SK-N-SH (cell line): ENCODE measurements at regions not wholly inside any gene's neighbourhood (a gene's known extent, or its start where the extent isn't known, plus 50 kb on each side); places are given as distances from the start of the nearest gene placed in this dataset.

Experiments
- CTCF ChIA-PET: fragments of 300-600, 350-600 bp; formaldehyde crosslinking; extraction: SDS; loops from one replicate; lab custom pipeline; 2021; lab: Yijun Ruan, JAX
- POLR2A ChIA-PET: fragments of 350-600 bp; sonication (Branson Sonifier 250); formaldehyde crosslinking; extraction: SDS; loops from one replicate; lab custom pipeline; 2020; ENCODE audit warnings: antibody characterized with exemption, inconsistent platforms; lab: Yijun Ruan, JAX
- DNase-seq: peaks from one replicate; pipeline ENCODE4 v3.0.0; 2012
- H2AFZ ChIP-seq: fragments of 200-600 bp; sonication (generic); 2 replicates; pipeline ENCODE4 v1.8.1; 2016; ENCODE audit warnings: antibody characterized with exemption, mild to moderate bottlenecking, low read depth
- H3F3A ChIP-seq: fragments of 200-600 bp; sonication (generic); replicated peaks from 2 replicates; pipeline ENCODE3; 2016; ENCODE audit warnings: antibody characterized with exemption, mild to moderate bottlenecking; ENCODE audit not compliant: insufficient read depth
- H3K27ac ChIP-seq, 2 experiments: fragments of 200-500 bp in 1 of 2; fragments of 200-600 bp in 1 of 2; sonication (Bioruptor generic) in 1 of 2; sonication (generic), shearing (Covaris generic) in 1 of 2; 2 replicates each; pipeline versions ENCODE4 v1.5.1 to v1.6.1; 2014 to 2016; ENCODE audit warnings: low read depth in 2 of 2, inconsistent platforms in 1 of 2, low read length in 1 of 2, mild to moderate bottlenecking in 1 of 2, mixed read lengths in 1 of 2
- H3K27me3 ChIP-seq: fragments of 200-600 bp; sonication (generic), shearing (Covaris generic); 2 replicates; pipeline ENCODE4 v1.6.1; 2016; ENCODE audit warnings: mixed run types; ENCODE audit not compliant: insufficient read depth
- H3K36me3 ChIP-seq, 2 experiments: fragments of 200-500 bp in 1 of 2; fragments of 200-600 bp in 1 of 2; sonication (Bioruptor generic) in 1 of 2; sonication (generic) in 1 of 2; replicated peaks in 1 of 2; 2 replicates each; pipeline versions ENCODE3 to v1.5.1; 2014 to 2016; ENCODE audit warnings: low read length in 1 of 2, mild to moderate bottlenecking in 1 of 2; ENCODE audit not compliant: insufficient read depth in 2 of 2, control insufficient read depth in 1 of 2
- H3K4me1 ChIP-seq, 2 experiments: fragments of 200-500 bp in 1 of 2; fragments of 200-600 bp in 1 of 2; sonication (Bioruptor generic) in 1 of 2; sonication (generic), shearing (Covaris generic) in 1 of 2; 2 replicates each; pipeline versions ENCODE4 v1.5.1 to v1.6.1; 2014 to 2016; ENCODE audit warnings: low read depth in 1 of 2, low read length in 1 of 2, mixed run types in 1 of 2; ENCODE audit not compliant: insufficient read depth in 2 of 2, control insufficient read depth in 1 of 2
- H3K4me2 ChIP-seq: fragments of 200-600 bp; sonication (generic), shearing (Covaris generic); 2 replicates; pipeline ENCODE4 v1.6.1; 2017; ENCODE audit warnings: mixed run types
- H3K4me3 ChIP-seq, 2 experiments: fragments of 200-500 bp in 1 of 2; fragments of 200-600 bp in 1 of 2; sonication (Bioruptor generic) in 1 of 2; sonication (generic), shearing (Covaris generic) in 1 of 2; 2 replicates each; pipeline versions ENCODE4 v1.5.1 to v1.8.1; 2014 to 2016; ENCODE audit warnings: low read depth in 2 of 2, inconsistent platforms in 1 of 2, low read length in 1 of 2, mild to moderate bottlenecking in 1 of 2, mixed read lengths in 1 of 2, moderate library complexity in 1 of 2
- H3K79me2 ChIP-seq: fragments of 200-600 bp; sonication (generic); 2 replicates; pipeline ENCODE4 v1.8.1; 2017; ENCODE audit warnings: mild to moderate bottlenecking; ENCODE audit not compliant: insufficient read depth
- H3K9ac ChIP-seq: fragments of 200-600 bp; sonication (generic); 2 replicates; pipeline ENCODE4 v1.6.1; 2017; ENCODE audit warnings: mixed run types
- H3K9me2 ChIP-seq: fragments of 200-600 bp; sonication (generic); 2 replicates; pipeline ENCODE4 v1.6.1; 2017; ENCODE audit warnings: mixed run types
- H3K9me3 ChIP-seq: fragments of 200-600 bp; sonication (generic); 2 replicates; pipeline ENCODE4 v1.6.1; 2017; ENCODE audit warnings: mixed run types, mild to moderate bottlenecking, moderate library complexity
- H4K20me1 ChIP-seq: fragments of 200-600 bp; sonication (generic); 2 replicates; pipeline ENCODE4 v1.6.1; 2017; ENCODE audit warnings: mild to moderate bottlenecking, mixed run types; ENCODE audit not compliant: insufficient read depth
- CHD2 ChIP-seq: fragments of 150-350 bp; IDR thresholded peaks from 2 replicates; pipeline ENCODE4 v1.6.1; 2018; ENCODE audit warnings: low read length; ENCODE audit not compliant: partially characterized antibody
- CTCF ChIP-seq: fragments of 200-600 bp; sonication (generic); IDR thresholded peaks from 2 replicates; pipeline ENCODE4 v1.6.1; 2017; ENCODE audit warnings: antibody characterized with exemption, mild to moderate bottlenecking, moderate library complexity
- EP300 ChIP-seq, 2 experiments: IDR thresholded peaks; 2 replicates each; pipeline versions ENCODE4 v1.4.0 to v1.6.1; 2012; ENCODE audit warnings: borderline replicate concordance in 1 of 2, low read depth in 1 of 2, low read length in 1 of 2
- EZH2phosphoT487 ChIP-seq: fragments of 200-600 bp; sonication (generic); IDR thresholded peaks from 2 replicates; pipeline ENCODE4 v1.6.1; 2017; ENCODE audit warnings: low read depth, mixed run types, mild to moderate bottlenecking, antibody characterized with exemption, moderate library complexity, borderline replicate concordance
- FOSL2 ChIP-seq: IDR thresholded peaks from 2 replicates; pipeline ENCODE4 v1.4.0; 2012; ENCODE audit warnings: low read depth, mild to moderate bottlenecking, moderate library complexity, borderline replicate concordance
- FOXJ3 ChIP-seq: sonication (generic); formaldehyde crosslinking; IDR thresholded peaks from 2 replicates; pipeline ENCODE4 v1.5.1; 2020; ENCODE audit warnings: mild to moderate bottlenecking, missing genetic modification reagents
- GABPA ChIP-seq: IDR thresholded peaks from 2 replicates; pipeline ENCODE4 v1.4.0; 2012; ENCODE audit warnings: low read depth, mild to moderate bottlenecking
- IRF3 ChIP-seq: fragments of 150-350 bp; IDR thresholded peaks from 2 replicates; pipeline ENCODE4 v1.6.1; 2016; ENCODE audit warnings: mild to moderate bottlenecking, low read depth, low read length
- JUND ChIP-seq: IDR thresholded peaks from 2 replicates; pipeline ENCODE4 v1.4.0; 2012
- MXI1 ChIP-seq: IDR thresholded peaks from 2 replicates; pipeline ENCODE4 v1.6.1; 2012; ENCODE audit warnings: mild to moderate bottlenecking, low read depth, low read length, improper control_type of control experiment
- NFIC ChIP-seq: IDR thresholded peaks from 2 replicates; pipeline ENCODE4 v1.4.0; 2012; ENCODE audit warnings: borderline replicate concordance
- NRF1 ChIP-seq: IDR thresholded peaks from 2 replicates; pipeline ENCODE4 v1.6.1; 2012; ENCODE audit warnings: low read depth, mild to moderate bottlenecking, low read length
- PBX3 ChIP-seq: IDR thresholded peaks from 2 replicates; pipeline ENCODE4; 2012
- POLR2AphosphoS5 ChIP-seq: IDR thresholded peaks from 2 replicates; pipeline ENCODE4 v1.6.1; 2012; ENCODE audit warnings: low read depth, low read length
- RAD21 ChIP-seq: IDR thresholded peaks from 2 replicates; pipeline ENCODE4 v1.6.1; 2012; ENCODE audit warnings: mild to moderate bottlenecking, low read length
- RCOR1 ChIP-seq: fragments of 150-350 bp; IDR thresholded peaks from 2 replicates; pipeline ENCODE4 v1.6.1; 2017; ENCODE audit warnings: antibody characterized with exemption, low read length
- RFX5 ChIP-seq: IDR thresholded peaks from 2 replicates; pipeline ENCODE4 v1.6.1; 2012; ENCODE audit warnings: mild to moderate bottlenecking, improper control_type of control experiment, low read length
- SIN3A ChIP-seq: IDR thresholded peaks from 2 replicates; pipeline ENCODE4 v1.6.1; 2012; ENCODE audit warnings: low read depth, mild to moderate bottlenecking, low read length, moderate library complexity, borderline replicate concordance
- SMC3 ChIP-seq: IDR thresholded peaks from 2 replicates; pipeline ENCODE4 v1.6.1; 2012; ENCODE audit warnings: low read depth, low read length, improper control_type of control experiment
- TAF1 ChIP-seq: IDR thresholded peaks from 2 replicates; pipeline ENCODE4 v1.6.1; 2012; ENCODE audit warnings: low read depth, mild to moderate bottlenecking, low read length, moderate library complexity, borderline replicate concordance
- TCF12 ChIP-seq: IDR thresholded peaks from 2 replicates; pipeline ENCODE4 v1.4.0; 2012
- YY1 ChIP-seq: IDR thresholded peaks from 2 replicates; pipeline ENCODE4 v1.4.0; 2012; ENCODE audit warnings: low read depth, mild to moderate bottlenecking
- TF ChIP-seq, protein P1 (sequence below): fragments of 150-350 bp; IDR thresholded peaks from 2 replicates; pipeline ENCODE4 v1.6.1; 2017; ENCODE audit warnings: antibody characterized with exemption, low read length, low read depth, borderline replicate concordance

DNA sequence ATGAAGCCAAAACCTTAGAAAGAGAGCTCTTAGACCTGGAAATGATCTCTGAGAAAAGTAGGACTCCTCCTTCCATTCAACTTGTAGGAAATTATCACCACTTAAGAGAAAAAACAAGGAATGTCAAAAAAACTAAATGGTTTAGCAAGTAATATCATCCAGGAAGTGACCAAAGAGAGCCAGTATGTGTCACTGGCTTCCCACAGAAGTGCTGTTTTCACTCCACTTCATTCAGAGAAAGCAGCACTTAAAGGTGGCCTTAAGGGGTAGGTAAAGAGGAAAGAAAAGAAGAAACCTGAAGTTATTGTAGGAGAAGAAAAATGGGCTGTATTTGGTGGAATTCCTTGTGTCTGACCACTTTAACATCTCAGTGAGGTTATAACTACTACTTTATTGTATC, 414.4 kb upstream of the ETAA1 start:
- Histone ChIP-seq H3K4me2 (no peak overlapping the region), H3K79me2 (no peaks in the 10 kb centered on the region), H3K4me1 (peaks cover 0 to 2% of the 10 kb centered on the region in 2 experiments; a peak in 1 of 4 replicates), H3K4me3 (no peak overlapping the region), H3K9me3 (no peaks in the 10 kb centered on the region), H3K27ac (no peak overlapping the region), H4K20me1 (no peaks in the 10 kb centered on the region), H3K36me3 (no peaks in the 10 kb centered on the region), H3K9ac (no peak overlapping the region), H3K9me2 (no peaks in the 10 kb centered on the region), H3K27me3 (no peaks in the 10 kb centered on the region), H3F3A (no peaks in the 10 kb centered on the region), H2AFZ (0 out of 2 replicates have a peak overlapping the region, but pooled peaks have one; percentile 61)
- ChIA-PET CTCF (interaction anchor here (0.8 kb wide), 1 partner anchor 20 kb away, joined by 3 read pairs; no protein-coding TSS in a partner anchor), POLR2A (no interaction called here)
- TF ChIP-seq FOXJ3 (CRISPR knock-in tag) = no peak
- TF ChIP-seq PBX3 = no peak
- TF ChIP-seq EP300 (IDR thresholded peaks at IDR 0.05; ENCODE audit: borderline replicate concordance in 1 of 2, low read depth in 1 of 2, low read length in 1 of 2) = no peak
- TF ChIP-seq JUND = no peak
- TF ChIP-seq RCOR1 = no peak
- no peak for DNase-seq

DNA sequence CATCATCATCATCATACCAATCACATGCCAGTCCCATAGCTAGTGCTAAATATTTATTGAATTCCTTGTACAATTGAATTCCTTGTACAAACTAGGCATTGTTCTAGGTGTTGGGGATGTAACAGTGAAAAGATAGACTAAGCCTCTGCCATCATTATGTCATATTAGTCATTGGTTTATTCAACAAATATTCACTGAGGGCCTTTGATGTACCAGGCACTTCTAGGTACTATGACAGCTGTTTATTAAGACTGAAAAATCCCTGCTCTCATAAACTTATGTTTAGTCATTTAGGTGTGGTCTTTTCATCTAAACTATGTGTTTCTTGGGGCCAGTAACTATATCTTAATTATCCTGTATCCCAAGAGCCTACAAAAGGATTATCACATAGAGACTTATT, 412.3 kb upstream of the ETAA1 start:
- Histone ChIP-seq H4K20me1 (no peaks in the 10 kb centered on the region), H3K79me2 (no peaks in the 10 kb centered on the region), H3K9ac (no peak overlapping the region), H3K9me3 (no peaks in the 10 kb centered on the region), H3K9me2 (no peaks in the 10 kb centered on the region), H3K27me3 (no peaks in the 10 kb centered on the region), H3K27ac (no peak overlapping the region; a peak in 1 of 4 replicates), H3K4me3 (no peak overlapping the region), H3K36me3 (no peaks in the 10 kb centered on the region), H3F3A (no peaks in the 10 kb centered on the region), H2AFZ (no peak overlapping the region), H3K4me1 (peaks cover 0 to 6% of the 10 kb centered on the region in 2 experiments; a peak in 2 of 4 replicates), H3K4me2 (no peak overlapping the region)
- no peak for DNase-seq
- POLR2A ChIA-PET = no interaction called here
- CTCF ChIA-PET = interaction anchor here (0.7 to 1.6 kb wide), 2 partner anchors 20 to 290 kb away, joined by 3 read pairs; no protein-coding TSS in a partner anchor
- TF ChIP-seq GABPA (no peak), CTCF (no peak), POLR2AphosphoS5 (no peak), NFIC (no peak), SIN3A (no peak), YY1 (no peak), RFX5 (no peak), TCF12 (no peak), SMC3 (no peak), IRF3 (no peak), RAD21 (no peak), EZH2phosphoT487 (no peak), TAF1 (no peak), NRF1 (no peak), CHD2 (no peak), MXI1 (no peak), FOSL2 (no peak)
- TF ChIP-seq, protein P1, sequence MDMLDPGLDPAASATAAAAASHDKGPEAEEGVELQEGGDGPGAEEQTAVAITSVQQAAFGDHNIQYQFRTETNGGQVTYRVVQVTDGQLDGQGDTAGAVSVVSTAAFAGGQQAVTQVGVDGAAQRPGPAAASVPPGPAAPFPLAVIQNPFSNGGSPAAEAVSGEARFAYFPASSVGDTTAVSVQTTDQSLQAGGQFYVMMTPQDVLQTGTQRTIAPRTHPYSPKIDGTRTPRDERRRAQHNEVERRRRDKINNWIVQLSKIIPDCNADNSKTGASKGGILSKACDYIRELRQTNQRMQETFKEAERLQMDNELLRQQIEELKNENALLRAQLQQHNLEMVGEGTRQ = no peak
